K562 (cell line): ENCODE measurements at regions not wholly inside any gene's neighbourhood (a gene's known extent, or its start where the extent isn't known, plus 50 kb on each side); places are given as distances from the start of the nearest gene placed in this dataset.

ENCODE experiments used
- CREB1 ChIP-seq, 2 experiments: sonication (generic) in 1 of 2; formaldehyde crosslinking in 1 of 2; IDR thresholded peaks; 2 replicates each; pipeline versions ENCODE4 v1.6.1 to v1.8.0; 2012 to 2022; ENCODE audit warnings: inconsistent platforms in 1 of 2, mild to moderate bottlenecking in 1 of 2, missing genetic modification reagents in 1 of 2, moderate library complexity in 1 of 2
- GATA2 ChIP-seq: sonication (generic); formaldehyde crosslinking; IDR thresholded peaks from 2 replicates; pipeline ENCODE4 v1.4.0; 2020; ENCODE audit warnings: mild to moderate bottlenecking, missing genetic modification reagents
- HNRNPH1 ChIP-seq: fragments of 200-400 bp; formaldehyde crosslinking; optimal IDR thresholded peaks from 2 replicates; pipeline ENCODE3; 2017; ENCODE audit warnings: low read depth, mild to moderate bottlenecking, low read length, moderate library complexity
- KLF16 ChIP-seq: IDR thresholded peaks from 2 replicates; pipeline ENCODE4 v1.6.1; 2016; ENCODE audit warnings: antibody characterized with exemption
- MAZ ChIP-seq, 2 experiments: fragments of 450-650 bp in 1 of 2; sonication (generic) in 1 of 2; formaldehyde crosslinking; IDR thresholded peaks in 1 of 2; conservative IDR thresholded peaks in 1 of 2; 2 replicates each; pipeline versions ENCODE4 v1.4.0 to v1.5.0; 2020; ENCODE audit warnings: mild to moderate bottlenecking in 1 of 2, missing genetic modification reagents in 1 of 2
- MNT ChIP-seq, 2 experiments: fragments of 450-650 bp; conservative IDR thresholded peaks; 2 replicates each; pipeline ENCODE4 v1.6.1; 2017; ENCODE audit warnings: mild to moderate bottlenecking in 2 of 2, moderate library complexity in 2 of 2
- POLR2AphosphoS2 ChIP-seq: IDR thresholded peaks from 2 replicates; pipeline ENCODE4 v1.6.1; 2012; ENCODE audit warnings: low read length, improper control_type of control experiment
- RFX5 ChIP-seq: IDR thresholded peaks from 2 replicates; pipeline ENCODE4 v1.6.1; 2011; ENCODE audit warnings: low read depth, mild to moderate bottlenecking, improper control_type of control experiment, low read length
- ZNF609 ChIP-seq: sonication (generic); formaldehyde crosslinking; IDR thresholded peaks from 2 replicates; pipeline ENCODE4 v1.8.1; 2023; ENCODE audit warnings: missing genetic modification reagents, mild to moderate bottlenecking, borderline replicate concordance
- TF ChIP-seq, protein P1 (sequence below): sonication (generic); formaldehyde crosslinking; IDR thresholded peaks from 2 replicates; pipeline ENCODE4 v1.8.0; 2022; ENCODE audit warnings: missing genetic modification reagents, mild to moderate bottlenecking, moderate library complexity, borderline replicate concordance
- TF ChIP-seq, protein P2 (sequence below): fragments of 450-650 bp; IDR thresholded peaks from 2 replicates; pipeline ENCODE4 v1.6.1; 2017; ENCODE audit warnings: antibody characterized with exemption, mild to moderate bottlenecking
- TF ChIP-seq, protein P3 (sequence below): fragments of 250-450 bp; sonication (Bioruptor Pico); IDR thresholded peaks from 2 replicates; pipeline ENCODE4 v1.4.0; 2020

GRCh38 chr15:62770752-62771151 is 271.8 kb upstream of the TPM1 start:
- TF ChIP-seq, protein P1, sequence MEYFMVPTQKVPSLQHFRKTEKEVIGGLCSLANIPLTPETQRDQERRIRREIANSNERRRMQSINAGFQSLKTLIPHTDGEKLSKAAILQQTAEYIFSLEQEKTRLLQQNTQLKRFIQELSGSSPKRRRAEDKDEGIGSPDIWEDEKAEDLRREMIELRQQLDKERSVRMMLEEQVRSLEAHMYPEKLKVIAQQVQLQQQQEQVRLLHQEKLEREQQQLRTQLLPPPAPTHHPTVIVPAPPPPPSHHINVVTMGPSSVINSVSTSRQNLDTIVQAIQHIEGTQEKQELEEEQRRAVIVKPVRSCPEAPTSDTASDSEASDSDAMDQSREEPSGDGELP (CRISPR knock-in tag): no peak
- TF ChIP-seq POLR2AphosphoS2 (no peak), HNRNPH1 (no peak), RFX5 (no peak), ZNF609 (CRISPR knock-in tag) (no peak), MNT (conservative IDR thresholded peaks at IDR 0.05) (no peak), GATA2 (no peak), CREB1 (IDR thresholded peaks at IDR 0.05) (no peak), CREB1 (CRISPR knock-in tag; IDR thresholded peaks at IDR 0.05) (no peak), MAZ (CRISPR knock-in tag; conservative IDR thresholded peaks at IDR 0.05 in 1 of 2, IDR thresholded peaks at IDR 0.05 in 1 of 2) (no peak), KLF16 (no peak)
- TF ChIP-seq, protein P2, sequence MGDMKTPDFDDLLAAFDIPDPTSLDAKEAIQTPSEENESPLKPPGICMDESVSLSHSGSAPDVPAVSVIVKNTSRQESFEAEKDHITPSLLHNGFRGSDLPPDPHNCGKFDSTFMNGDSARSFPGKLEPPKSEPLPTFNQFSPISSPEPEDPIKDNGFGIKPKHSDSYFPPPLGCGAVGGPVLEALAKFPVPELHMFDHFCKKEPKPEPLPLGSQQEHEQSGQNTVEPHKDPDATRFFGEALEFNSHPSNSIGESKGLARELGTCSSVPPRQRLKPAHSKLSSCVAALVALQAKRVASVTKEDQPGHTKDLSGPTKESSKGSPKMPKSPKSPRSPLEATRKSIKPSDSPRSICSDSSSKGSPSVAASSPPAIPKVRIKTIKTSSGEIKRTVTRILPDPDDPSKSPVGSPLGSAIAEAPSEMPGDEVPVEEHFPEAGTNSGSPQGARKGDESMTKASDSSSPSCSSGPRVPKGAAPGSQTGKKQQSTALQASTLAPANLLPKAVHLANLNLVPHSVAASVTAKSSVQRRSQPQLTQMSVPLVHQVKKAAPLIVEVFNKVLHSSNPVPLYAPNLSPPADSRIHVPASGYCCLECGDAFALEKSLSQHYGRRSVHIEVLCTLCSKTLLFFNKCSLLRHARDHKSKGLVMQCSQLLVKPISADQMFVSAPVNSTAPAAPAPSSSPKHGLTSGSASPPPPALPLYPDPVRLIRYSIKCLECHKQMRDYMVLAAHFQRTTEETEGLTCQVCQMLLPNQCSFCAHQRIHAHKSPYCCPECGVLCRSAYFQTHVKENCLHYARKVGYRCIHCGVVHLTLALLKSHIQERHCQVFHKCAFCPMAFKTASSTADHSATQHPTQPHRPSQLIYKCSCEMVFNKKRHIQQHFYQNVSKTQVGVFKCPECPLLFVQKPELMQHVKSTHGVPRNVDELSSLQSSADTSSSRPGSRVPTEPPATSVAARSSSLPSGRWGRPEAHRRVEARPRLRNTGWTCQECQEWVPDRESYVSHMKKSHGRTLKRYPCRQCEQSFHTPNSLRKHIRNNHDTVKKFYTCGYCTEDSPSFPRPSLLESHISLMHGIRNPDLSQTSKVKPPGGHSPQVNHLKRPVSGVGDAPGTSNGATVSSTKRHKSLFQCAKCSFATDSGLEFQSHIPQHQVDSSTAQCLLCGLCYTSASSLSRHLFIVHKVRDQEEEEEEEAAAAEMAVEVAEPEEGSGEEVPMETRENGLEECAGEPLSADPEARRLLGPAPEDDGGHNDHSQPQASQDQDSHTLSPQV: no peak
- TF ChIP-seq, protein P3, sequence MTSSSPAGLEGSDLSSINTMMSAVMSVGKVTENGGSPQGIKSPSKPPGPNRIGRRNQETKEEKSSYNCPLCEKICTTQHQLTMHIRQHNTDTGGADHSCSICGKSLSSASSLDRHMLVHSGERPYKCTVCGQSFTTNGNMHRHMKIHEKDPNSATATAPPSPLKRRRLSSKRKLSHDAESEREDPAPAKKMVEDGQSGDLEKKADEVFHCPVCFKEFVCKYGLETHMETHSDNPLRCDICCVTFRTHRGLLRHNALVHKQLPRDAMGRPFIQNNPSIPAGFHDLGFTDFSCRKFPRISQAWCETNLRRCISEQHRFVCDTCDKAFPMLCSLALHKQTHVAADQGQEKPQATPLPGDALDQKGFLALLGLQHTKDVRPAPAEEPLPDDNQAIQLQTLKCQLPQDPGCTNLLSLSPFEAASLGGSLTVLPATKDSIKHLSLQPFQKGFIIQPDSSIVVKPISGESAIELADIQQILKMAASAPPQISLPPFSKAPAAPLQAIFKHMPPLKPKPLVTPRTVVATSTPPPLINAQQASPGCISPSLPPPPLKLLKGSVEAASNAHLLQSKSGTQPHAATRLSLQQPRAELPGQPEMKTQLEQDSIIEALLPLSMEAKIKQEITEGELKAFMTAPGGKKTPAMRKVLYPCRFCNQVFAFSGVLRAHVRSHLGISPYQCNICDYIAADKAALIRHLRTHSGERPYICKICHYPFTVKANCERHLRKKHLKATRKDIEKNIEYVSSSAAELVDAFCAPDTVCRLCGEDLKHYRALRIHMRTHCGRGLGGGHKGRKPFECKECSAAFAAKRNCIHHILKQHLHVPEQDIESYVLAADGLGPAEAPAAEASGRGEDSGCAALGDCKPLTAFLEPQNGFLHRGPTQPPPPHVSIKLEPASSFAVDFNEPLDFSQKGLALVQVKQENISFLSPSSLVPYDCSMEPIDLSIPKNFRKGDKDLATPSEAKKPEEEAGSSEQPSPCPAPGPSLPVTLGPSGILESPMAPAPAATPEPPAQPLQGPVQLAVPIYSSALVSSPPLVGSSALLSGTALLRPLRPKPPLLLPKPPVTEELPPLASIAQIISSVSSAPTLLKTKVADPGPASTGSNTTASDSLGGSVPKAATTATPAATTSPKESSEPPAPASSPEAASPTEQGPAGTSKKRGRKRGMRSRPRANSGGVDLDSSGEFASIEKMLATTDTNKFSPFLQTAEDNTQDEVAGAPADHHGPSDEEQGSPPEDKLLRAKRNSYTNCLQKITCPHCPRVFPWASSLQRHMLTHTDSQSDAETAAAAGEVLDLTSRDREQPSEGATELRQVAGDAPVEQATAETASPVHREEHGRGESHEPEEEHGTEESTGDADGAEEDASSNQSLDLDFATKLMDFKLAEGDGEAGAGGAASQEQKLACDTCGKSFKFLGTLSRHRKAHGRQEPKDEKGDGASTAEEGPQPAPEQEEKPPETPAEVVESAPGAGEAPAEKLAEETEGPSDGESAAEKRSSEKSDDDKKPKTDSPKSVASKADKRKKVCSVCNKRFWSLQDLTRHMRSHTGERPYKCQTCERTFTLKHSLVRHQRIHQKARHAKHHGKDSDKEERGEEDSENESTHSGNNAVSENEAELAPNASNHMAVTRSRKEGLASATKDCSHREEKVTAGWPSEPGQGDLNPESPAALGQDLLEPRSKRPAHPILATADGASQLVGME (CRISPR knock-in tag): no peak
